ENCODE measurements at regions not wholly inside any gene's neighbourhood (a gene's known extent, or its start where the extent isn't known, plus 50 kb on each side); places are given as distances from the start of the nearest gene placed in this dataset.

DNA sequence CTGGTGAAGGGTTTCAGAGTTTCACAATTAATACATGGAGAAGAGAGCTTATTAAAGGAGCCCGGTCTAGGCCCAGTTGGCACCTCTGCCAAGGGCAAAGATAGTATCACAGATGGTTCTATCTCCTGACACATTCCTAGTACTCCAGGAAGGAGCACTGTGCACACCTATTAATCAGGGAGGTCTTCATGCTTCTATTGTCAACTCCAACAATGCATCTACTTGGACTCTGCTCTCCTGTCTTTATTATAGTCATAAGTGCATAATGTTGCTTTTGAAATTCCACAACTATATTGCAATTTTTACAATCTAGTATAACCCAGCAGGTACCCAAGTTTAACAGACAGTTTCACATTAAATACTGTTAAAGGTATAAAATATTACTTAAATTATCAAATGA, 174.5 kb upstream of the TSC22D1 start (continued):
- TF ChIP-seq, protein P1, sequence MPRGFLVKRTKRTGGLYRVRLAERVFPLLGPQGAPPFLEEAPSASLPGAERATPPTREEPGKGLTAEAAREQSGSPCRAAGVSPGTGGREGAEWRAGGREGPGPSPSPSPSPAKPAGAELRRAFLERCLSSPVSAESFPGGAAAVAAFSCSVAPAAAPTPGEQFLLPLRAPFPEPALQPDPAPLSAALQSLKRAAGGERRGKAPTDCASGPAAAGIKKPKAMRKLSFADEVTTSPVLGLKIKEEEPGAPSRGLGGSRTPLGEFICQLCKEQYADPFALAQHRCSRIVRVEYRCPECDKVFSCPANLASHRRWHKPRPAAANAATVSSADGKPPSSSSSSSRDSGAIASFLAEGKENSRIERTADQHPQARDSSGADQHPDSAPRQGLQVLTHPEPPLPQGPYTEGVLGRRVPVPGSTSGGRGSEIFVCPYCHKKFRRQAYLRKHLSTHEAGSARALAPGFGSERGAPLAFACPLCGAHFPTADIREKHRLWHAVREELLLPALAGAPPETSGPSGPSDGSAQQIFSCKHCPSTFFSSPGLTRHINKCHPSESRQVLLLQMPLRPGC (tag by site-specific recombination; IDR thresholded peaks at IDR 0.05), result no peak
- TF ChIP-seq ZNF146 (tag by site-specific recombination; IDR thresholded peaks at IDR 0.05) (no peak), ZNF777 (tag by site-specific recombination; IDR thresholded peaks at IDR 0.05; ENCODE audit: borderline replicate concordance) (no peak), ZNF324 (tag by site-specific recombination; IDR thresholded peaks at IDR 0.05) (no peak), ZNF114 (tag by site-specific recombination; IDR thresholded peaks at IDR 0.05) (no peak), OSR2 (tag by site-specific recombination; IDR thresholded peaks at IDR 0.05) (no peak), MEIS1 (CRISPR knock-in tag; IDR thresholded peaks at IDR 0.05; ENCODE audit: borderline replicate concordance) (no peak), SETDB1 (IDR thresholded peaks at IDR 0.05; ENCODE audit: insufficient read length, low read length) (no peak)
- TF ChIP-seq, protein P2, sequence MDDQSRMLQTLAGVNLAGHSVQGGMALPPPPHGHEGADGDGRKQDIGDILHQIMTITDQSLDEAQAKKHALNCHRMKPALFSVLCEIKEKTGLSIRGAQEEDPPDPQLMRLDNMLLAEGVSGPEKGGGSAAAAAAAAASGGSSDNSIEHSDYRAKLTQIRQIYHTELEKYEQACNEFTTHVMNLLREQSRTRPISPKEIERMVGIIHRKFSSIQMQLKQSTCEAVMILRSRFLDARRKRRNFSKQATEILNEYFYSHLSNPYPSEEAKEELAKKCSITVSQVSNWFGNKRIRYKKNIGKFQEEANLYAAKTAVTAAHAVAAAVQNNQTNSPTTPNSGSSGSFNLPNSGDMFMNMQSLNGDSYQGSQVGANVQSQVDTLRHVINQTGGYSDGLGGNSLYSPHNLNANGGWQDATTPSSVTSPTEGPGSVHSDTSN (CRISPR knock-in tag; IDR thresholded peaks at IDR 0.05), result no peak

DNA sequence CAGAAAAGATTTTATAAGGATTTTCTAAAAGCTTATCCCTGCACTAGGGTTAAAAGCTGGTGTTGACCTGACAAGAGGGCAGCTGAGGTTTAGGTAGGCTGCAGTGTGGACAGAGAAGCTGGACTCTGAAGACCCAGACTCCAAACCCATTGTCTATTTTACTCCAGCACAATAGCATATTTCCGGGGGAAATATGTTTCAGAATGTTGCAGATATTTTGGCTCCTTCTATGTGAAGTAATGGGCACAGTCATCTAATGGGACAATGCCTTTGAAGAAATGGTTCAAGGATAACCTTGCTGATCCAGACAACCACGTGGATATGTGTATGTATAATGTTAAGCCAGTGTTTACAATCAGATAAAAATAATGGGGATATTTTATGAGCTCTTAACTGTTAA, 173.8 kb upstream of the TSC22D1 start:
- POLR2A ChIA-PET, result no interaction called here
- H3K4me1 ChIP-seq (ENCODE audit: control insufficient read depth, insufficient read depth, low read length), result no peaks in the 10 kb centered on the region
- H3K36me3 ChIP-seq (ENCODE audit: control insufficient read depth in 2 of 2, insufficient read depth in 1 of 2, low read length in 2 of 2), result no peaks in the 10 kb centered on the region
- CTCF ChIA-PET, result interaction anchor here (0.6 kb wide), 1 partner anchor 128 kb away, joined by 3 read pairs; no protein-coding TSS in a partner anchor
- no peaks in the 10 kb centered on the region for H3K9me3 ChIP-seq (ENCODE audit: control insufficient read depth, insufficient read depth, low read depth, low read length)
- no peak overlapping the region for H3K27ac ChIP-seq (ENCODE audit: extremely low read depth, low read depth, low read length)
- TF ChIP-seq YY1 (tag by site-specific recombination; IDR thresholded peaks at IDR 0.05), result no peak
- TF ChIP-seq ZNF623 (tag by site-specific recombination; IDR thresholded peaks at IDR 0.05), result no peak
- no peak for TF ChIP-seq ZBTB17 (tag by site-specific recombination; IDR thresholded peaks at IDR 0.05)
- TF ChIP-seq SETDB1 (IDR thresholded peaks at IDR 0.05; ENCODE audit: insufficient read length, low read length), result no peak
- no peak overlapping the region for H3K4me3 ChIP-seq (ENCODE audit: low read depth, low read length)

DNA sequence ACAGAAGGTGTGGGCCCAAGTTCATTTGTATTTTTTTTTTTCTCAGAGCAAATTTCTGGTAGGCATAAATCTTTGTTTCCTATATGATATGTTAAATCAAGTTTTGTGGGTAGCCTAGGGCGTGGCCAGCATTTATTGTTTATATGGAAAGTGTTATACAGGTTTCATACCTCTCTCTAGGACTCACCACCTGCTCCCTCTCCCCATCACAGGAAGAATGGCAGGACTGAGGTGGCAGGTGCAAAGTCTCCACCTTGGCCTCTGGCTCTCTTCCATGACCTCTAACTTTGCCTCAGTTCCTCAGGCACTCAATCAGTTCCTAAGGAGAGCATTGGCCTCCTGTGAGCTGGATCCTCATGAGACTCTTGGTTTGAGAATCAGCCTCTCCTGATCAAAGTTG, 172.3 kb upstream of the TSC22D1 start:
- Histone ChIP-seq H3K4me3 (ENCODE audit: low read depth, low read length) (no peak overlapping the region), H3K36me3 (ENCODE audit: control insufficient read depth in 2 of 2, insufficient read depth in 1 of 2, low read length in 2 of 2) (no peaks in the 10 kb centered on the region), H3K4me1 (ENCODE audit: control insufficient read depth, insufficient read depth, low read length) (no peaks in the 10 kb centered on the region), H3K27ac (ENCODE audit: extremely low read depth, low read depth, low read length) (no peak overlapping the region), H3K9me3 (ENCODE audit: control insufficient read depth, insufficient read depth, low read depth, low read length) (no peaks in the 10 kb centered on the region)
- CTCF ChIA-PET, result no interaction called here
- TF ChIP-seq ZNF658 (tag by site-specific recombination; IDR thresholded peaks at IDR 0.05) (no peak), ZNF214 (tag by site-specific recombination; IDR thresholded peaks at IDR 0.05; ENCODE audit: borderline replicate concordance) (no peak), FEZF1 (tag by site-specific recombination; IDR thresholded peaks at IDR 0.05) (no peak), ZNF140 (tag by site-specific recombination; IDR thresholded peaks at IDR 0.05) (no peak), ZNF624 (tag by site-specific recombination; IDR thresholded peaks at IDR 0.05) (no peak), ZNF423 (tag by site-specific recombination; IDR thresholded peaks at IDR 0.05) (no peak), ZNF202 (tag by site-specific recombination; IDR thresholded peaks at IDR 0.05; ENCODE audit: borderline replicate concordance) (no peak), ZNF777 (tag by site-specific recombination; IDR thresholded peaks at IDR 0.05; ENCODE audit: borderline replicate concordance) (no peak)
- TF ChIP-seq, protein P3, sequence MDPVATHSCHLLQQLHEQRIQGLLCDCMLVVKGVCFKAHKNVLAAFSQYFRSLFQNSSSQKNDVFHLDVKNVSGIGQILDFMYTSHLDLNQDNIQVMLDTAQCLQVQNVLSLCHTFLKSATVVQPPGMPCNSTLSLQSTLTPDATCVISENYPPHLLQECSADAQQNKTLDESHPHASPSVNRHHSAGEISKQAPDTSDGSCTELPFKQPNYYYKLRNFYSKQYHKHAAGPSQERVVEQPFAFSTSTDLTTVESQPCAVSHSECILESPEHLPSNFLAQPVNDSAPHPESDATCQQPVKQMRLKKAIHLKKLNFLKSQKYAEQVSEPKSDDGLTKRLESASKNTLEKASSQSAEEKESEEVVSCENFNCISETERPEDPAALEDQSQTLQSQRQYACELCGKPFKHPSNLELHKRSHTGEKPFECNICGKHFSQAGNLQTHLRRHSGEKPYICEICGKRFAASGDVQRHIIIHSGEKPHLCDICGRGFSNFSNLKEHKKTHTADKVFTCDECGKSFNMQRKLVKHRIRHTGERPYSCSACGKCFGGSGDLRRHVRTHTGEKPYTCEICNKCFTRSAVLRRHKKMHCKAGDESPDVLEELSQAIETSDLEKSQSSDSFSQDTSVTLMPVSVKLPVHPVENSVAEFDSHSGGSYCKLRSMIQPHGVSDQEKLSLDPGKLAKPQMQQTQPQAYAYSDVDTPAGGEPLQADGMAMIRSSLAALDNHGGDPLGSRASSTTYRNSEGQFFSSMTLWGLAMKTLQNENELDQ (tag by site-specific recombination; IDR thresholded peaks at IDR 0.05; ENCODE audit: low read depth), result no peak
- TF ChIP-seq, protein P4, sequence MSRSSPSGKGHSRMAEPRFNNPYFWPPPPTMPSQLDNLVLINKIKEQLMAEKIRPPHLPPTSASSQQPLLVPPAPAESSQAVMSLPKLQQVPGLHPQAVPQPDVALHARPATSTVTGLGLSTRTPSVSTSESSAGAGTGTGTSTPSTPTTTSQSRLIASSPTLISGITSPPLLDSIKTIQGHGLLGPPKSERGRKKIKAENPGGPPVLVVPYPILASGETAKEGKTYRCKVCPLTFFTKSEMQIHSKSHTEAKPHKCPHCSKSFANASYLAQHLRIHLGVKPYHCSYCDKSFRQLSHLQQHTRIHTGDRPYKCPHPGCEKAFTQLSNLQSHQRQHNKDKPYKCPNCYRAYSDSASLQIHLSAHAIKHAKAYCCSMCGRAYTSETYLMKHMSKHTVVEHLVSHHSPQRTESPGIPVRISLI (tag by site-specific recombination; IDR thresholded peaks at IDR 0.05), result no peak
- POLR2A ChIA-PET, result no interaction called here
